ENCODE measurements at regions not wholly inside any gene's neighbourhood (a gene's known extent, or its start where the extent isn't known, plus 50 kb on each side); places are given as distances from the start of the nearest gene placed in this dataset.
"Not testable (repeated sequence)": the region's sequence is repeated elsewhere in the genome, so short reads cannot be mapped to it uniquely, and the experiment has no call there.

GRCh38 chr12:54112336-54112735, 58.7 kb downstream of the HOXC4 start:
- not testable (repeated sequence) for TF ChIP-seq CTCF (conservative IDR thresholded peaks at IDR 0.05; ENCODE audit: low read length); EZH2phosphoT487 (IDR thresholded peaks at IDR 0.05; ENCODE audit: borderline replicate concordance, low read depth, low read length)

Data from OCI-LY7 (cell line).